Activated B cell treated with CpG ODN at 0.5 μM for 24 hours (primary cell): ENCODE measurements at regions not wholly inside any gene's neighbourhood (a gene's known extent, or its start where the extent isn't known, plus 50 kb on each side); places are given as distances from the start of the nearest gene placed in this dataset.
"Not testable (repeated sequence)": the region's sequence is repeated elsewhere in the genome, so short reads cannot be mapped to it uniquely, and the experiment has no call there.

ENCODE experiments used
- ATAC-seq: fragments of 200-7000 bp; cut with Tn5 transposase; one replicate; pipeline ENCODE4 v1.10.0; 2021; ENCODE audit warnings: low read depth, mild to moderate bottlenecking, moderate library complexity
- CTCF ChIA-PET: fragments of 350-600 bp; sonication (Branson Sonifier 250); formaldehyde crosslinking; loops from one replicate; lab custom pipeline; 2021; ENCODE audit warnings: antibody characterized with exemption; lab: Charles Lee
- POLR2A ChIA-PET: fragments of 350-600 bp; sonication (Branson Sonifier 250); formaldehyde crosslinking; loops from one replicate; lab custom pipeline; 2021; ENCODE audit warnings: antibody characterized with exemption; lab: Charles Lee
- DNase-seq: peaks from one replicate; pipeline ENCODE4 v3.0.0; 2022
- H3K27ac Mint-ChIP-seq: one replicate; pipeline ENCODE4 v1.8.0; 2020; ENCODE audit warnings: mixed read lengths
- H3K27me3 Mint-ChIP-seq: one replicate; pipeline ENCODE4 v1.8.0; 2021; ENCODE audit warnings: mixed read lengths
- H3K36me3 Mint-ChIP-seq: one replicate; pipeline ENCODE4 v1.8.0; 2021; ENCODE audit warnings: low read depth, mixed read lengths
- H3K4me1 Mint-ChIP-seq: one replicate; pipeline ENCODE4 v1.8.0; 2021; ENCODE audit warnings: mixed read lengths
- H3K4me3 Mint-ChIP-seq: one replicate; pipeline ENCODE4 v1.8.0; 2020; ENCODE audit warnings: mild to moderate bottlenecking, mixed read lengths
- H3K9me3 Mint-ChIP-seq: one replicate; pipeline ENCODE4 v1.8.0; 2020; ENCODE audit warnings: mixed read lengths
- intact Hi-C: fragments of 100-400 bp; cut with micrococcal nuclease; formaldehyde crosslinking; loops from one replicate; pipeline ENCODE4 v1.15.1; 2024
- TF ChIP-seq, protein P1 (sequence below): fragments of 200-600 bp; IDR thresholded peaks from one replicate; pipeline ENCODE4 v1.8.0; 2022; ENCODE audit warnings: antibody characterized with exemption, mild to moderate bottlenecking

DNA sequence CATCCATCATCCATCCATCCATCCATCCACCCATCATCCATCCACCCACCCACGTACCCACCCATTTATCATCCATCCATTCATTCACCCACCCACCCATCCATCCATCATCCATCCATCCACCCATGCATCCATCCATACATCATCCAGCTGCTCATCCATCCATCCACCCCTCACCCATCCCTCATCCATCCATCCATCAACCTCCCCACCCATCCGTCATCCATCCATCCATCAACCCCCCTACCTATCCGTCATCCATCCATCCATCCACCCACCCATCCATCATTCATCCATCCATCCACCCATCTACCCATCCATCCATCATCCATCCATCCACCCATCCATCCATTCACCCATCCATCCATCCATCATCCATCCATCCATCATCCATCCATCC lies 306.2 kb upstream of the SFSWAP start:
- intact Hi-C loops: no loop called here
- Mint-ChIP-seq H3K9me3 (no peaks in the 10 kb centered on the region), H3K27ac (no peak overlapping the region), H3K4me1 (no peaks in the 10 kb centered on the region), H3K36me3 (no peaks in the 10 kb centered on the region), H3K27me3 (peaks cover 2% of the 10 kb centered on the region), H3K4me3 (no peak overlapping the region)
- CTCF ChIA-PET: no interaction called here
- ATAC-seq: no peak
- POLR2A ChIA-PET: no interaction called here
- no peak for DNase-seq
- TF ChIP-seq, protein P1, sequence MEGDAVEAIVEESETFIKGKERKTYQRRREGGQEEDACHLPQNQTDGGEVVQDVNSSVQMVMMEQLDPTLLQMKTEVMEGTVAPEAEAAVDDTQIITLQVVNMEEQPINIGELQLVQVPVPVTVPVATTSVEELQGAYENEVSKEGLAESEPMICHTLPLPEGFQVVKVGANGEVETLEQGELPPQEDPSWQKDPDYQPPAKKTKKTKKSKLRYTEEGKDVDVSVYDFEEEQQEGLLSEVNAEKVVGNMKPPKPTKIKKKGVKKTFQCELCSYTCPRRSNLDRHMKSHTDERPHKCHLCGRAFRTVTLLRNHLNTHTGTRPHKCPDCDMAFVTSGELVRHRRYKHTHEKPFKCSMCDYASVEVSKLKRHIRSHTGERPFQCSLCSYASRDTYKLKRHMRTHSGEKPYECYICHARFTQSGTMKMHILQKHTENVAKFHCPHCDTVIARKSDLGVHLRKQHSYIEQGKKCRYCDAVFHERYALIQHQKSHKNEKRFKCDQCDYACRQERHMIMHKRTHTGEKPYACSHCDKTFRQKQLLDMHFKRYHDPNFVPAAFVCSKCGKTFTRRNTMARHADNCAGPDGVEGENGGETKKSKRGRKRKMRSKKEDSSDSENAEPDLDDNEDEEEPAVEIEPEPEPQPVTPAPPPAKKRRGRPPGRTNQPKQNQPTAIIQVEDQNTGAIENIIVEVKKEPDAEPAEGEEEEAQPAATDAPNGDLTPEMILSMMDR: no peak

DNA sequence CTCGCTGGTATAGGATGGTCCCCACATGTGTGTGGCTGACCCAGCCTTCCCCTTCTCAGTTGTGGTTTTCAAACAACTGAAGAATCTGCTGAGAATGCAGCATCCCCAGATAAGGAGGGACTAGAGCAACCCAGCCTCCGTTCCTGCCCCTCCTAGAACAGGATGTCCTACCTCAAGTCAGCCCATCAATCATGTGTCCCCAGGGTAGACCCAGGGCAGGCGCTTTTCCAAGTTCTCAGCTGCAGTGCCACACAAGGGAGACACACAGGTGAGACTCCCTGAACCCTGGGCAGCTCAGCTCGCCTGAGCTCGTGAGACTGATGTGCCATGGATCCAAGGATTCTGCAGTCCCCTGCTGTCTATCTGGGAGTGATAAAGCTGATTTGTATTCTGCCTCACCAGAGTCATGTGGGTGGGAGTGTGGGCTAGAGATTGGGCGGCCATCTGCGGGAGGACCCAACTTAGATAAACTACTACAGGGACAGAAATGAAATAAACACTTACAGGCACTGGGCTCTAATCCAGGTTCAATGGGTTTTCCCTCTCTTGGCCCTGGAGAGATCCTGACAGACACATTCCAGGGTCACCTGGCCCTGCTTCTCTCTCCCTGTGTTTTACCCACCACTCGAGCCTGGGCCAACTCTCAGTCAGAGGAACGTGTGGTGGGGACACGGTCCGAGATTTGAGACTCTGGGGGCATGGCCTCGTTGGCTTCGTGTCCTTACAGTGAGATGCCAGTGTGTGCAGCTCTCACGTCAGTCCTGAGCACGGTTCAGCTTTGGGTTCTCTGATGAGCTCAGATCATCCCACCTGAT lies 303.5 kb upstream of the SFSWAP start:
- no peak overlapping the region for H3K4me3 Mint-ChIP-seq
- no peaks in the 10 kb centered on the region for H3K36me3 Mint-ChIP-seq
- DNase-seq (no peak), ATAC-seq (no peak)
- TF ChIP-seq, protein P1: no peak
- intact Hi-C loops: no loop called here
- CTCF ChIA-PET: no interaction called here
- H3K27ac Mint-ChIP-seq: no peak overlapping the region
- peaks cover 2% of the 10 kb centered on the region for H3K27me3 Mint-ChIP-seq
- no peaks in the 10 kb centered on the region for H3K9me3 Mint-ChIP-seq
- POLR2A ChIA-PET: no interaction called here
- no peaks in the 10 kb centered on the region for H3K4me1 Mint-ChIP-seq

DNA sequence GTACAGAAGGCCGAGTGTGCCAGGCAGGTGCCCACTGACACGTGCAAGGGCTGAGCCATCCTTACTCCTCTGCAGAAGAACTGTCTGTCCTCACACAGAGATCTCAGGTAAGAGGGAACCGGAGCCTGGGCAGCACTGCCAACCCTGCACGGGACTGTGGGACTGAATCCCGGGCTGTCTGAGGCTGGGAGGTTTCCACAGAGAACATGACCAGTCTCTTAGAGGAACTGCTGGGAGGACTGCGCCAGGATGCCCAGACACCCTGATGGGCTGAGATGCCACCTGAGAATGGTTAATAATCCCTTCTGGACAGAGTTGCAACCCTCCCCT lies 302.9 kb upstream of the SFSWAP start:
- no peaks in the 10 kb centered on the region for H3K9me3 Mint-ChIP-seq
- intact Hi-C loops: no loop called here
- TF ChIP-seq, protein P1: no peak
- H3K4me1 Mint-ChIP-seq: no peaks in the 10 kb centered on the region
- no peak overlapping the region for H3K27ac Mint-ChIP-seq
- no peak overlapping the region for H3K4me3 Mint-ChIP-seq
- H3K36me3 Mint-ChIP-seq: no peaks in the 10 kb centered on the region
- DNase-seq (no peak), ATAC-seq (no peak)
- peaks cover 5% of the 10 kb centered on the region for H3K27me3 Mint-ChIP-seq
- POLR2A ChIA-PET: no interaction called here
- CTCF ChIA-PET: no interaction called here

DNA sequence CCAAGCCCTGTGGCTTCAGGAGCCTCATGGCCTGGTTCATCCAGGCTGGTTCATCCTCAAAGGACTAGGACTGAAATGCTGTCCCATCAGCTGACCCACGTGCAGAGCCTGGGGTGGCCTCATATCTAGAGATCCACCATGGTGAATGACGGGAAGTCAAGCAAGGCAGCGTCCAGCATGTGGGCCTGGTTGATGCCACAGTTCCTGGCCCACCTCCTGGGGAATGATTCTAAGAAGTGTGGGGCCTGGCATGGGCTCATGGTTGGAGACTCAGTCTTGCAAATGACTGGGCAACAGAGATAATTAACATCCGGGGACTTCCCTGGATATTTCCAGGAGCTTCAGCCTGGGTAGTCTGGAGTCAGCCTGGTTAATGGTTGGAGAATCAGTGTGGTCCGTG lies 302.4 kb upstream of the SFSWAP start:
- Mint-ChIP-seq H3K27me3 (peaks cover 5% of the 10 kb centered on the region), H3K36me3 (no peaks in the 10 kb centered on the region), H3K27ac (no peak overlapping the region), H3K4me1 (no peaks in the 10 kb centered on the region), H3K4me3 (no peak overlapping the region), H3K9me3 (no peaks in the 10 kb centered on the region)
- intact Hi-C loops: no loop called here
- ATAC-seq (no peak), DNase-seq (no peak)
- ChIA-PET CTCF (no interaction called here), POLR2A (no interaction called here)
- TF ChIP-seq, protein P1: no peak

DNA sequence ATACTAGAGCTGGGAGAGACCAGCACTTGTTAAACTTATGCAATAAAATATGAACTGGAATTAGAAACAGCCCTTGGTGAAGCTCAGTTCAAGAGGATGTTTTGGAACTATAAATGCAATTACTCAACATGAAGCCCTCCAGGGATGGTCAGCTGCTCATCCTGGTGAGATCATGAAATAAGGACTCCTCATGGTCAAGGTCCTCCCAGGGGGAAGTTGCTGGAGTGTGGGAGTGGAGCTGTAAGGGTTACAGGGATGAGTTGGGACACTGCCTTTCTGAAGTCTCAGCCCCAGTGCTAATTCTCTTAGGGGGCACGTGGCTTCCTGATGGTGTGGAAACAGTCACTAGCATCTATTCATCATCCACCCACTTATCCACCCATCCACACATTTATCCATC lies 301.7 kb upstream of the SFSWAP start:
- no peaks in the 10 kb centered on the region for H3K9me3 Mint-ChIP-seq
- H3K4me3 Mint-ChIP-seq: no peak overlapping the region
- peaks cover 5% of the 10 kb centered on the region for H3K27me3 Mint-ChIP-seq
- ATAC-seq (no peak), DNase-seq (no peak)
- H3K4me1 Mint-ChIP-seq: no peaks in the 10 kb centered on the region
- H3K36me3 Mint-ChIP-seq: no peaks in the 10 kb centered on the region
- TF ChIP-seq, protein P1: no peak
- intact Hi-C loops: no loop called here
- POLR2A ChIA-PET: no interaction called here
- no peak overlapping the region for H3K27ac Mint-ChIP-seq
- CTCF ChIA-PET: no interaction called here

DNA sequence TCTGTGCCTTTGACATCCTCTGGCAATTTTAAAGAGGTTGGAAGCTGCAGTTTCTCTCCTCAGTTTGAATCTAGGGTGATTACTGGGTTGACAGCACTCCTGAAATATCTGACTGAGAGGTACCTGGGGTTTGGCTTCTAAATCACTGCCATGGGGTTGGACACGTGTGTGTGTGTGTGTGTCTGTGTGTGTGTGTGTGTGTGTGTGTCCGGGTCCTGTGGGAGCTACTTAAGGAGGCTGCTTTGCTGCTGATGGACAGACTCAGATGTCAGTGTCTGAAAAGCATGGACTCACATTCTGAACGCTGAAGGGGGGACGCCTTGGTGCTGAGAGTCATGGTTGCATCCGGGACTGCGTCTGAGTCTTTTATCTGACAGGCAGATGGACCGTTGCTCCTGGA lies 299.1 kb upstream of the SFSWAP start:
- H3K4me3 Mint-ChIP-seq, CTCF ChIA-PET, ATAC-seq, H3K4me1 Mint-ChIP-seq, H3K27me3 Mint-ChIP-seq, POLR2A ChIA-PET, DNase-seq, intact Hi-C loops, H3K27ac Mint-ChIP-seq, H3K9me3 Mint-ChIP-seq, H3K36me3 Mint-ChIP-seq: not testable (repeated sequence)
